NCI-H526 (cell line): ENCODE measurements at regions not wholly inside any gene's neighbourhood (a gene's known extent, or its start where the extent isn't known, plus 50 kb on each side); places are given as distances from the start of the nearest gene placed in this dataset.
"Not testable (repeated sequence)": the region's sequence is repeated elsewhere in the genome, so short reads cannot be mapped to it uniquely, and the experiment has no call there.

Experiments used
- DNase-seq, 2 experiments: peaks; one replicate each; lab custom pipeline; 2025; lab: John Stamatoyannopoulos, UW

GRCh38 chr7:152594801-152595200, 81.1 kb downstream of the XRCC2 start:
- DNase-seq: no peak

- DNase-seq: no peak
Measured at GRCh38 chr7:152591976-152592375, 84.0 kb downstream of the XRCC2 start.

GRCh38 chr7:152590481-152590880, 85.5 kb downstream of the XRCC2 start:
- no peak for DNase-seq

GRCh38 chr7:152589821-152590220, 86.1 kb downstream of the XRCC2 start:
- not testable (repeated sequence) for DNase-seq

- DNase-seq: no peak
Measured at GRCh38 chr7:152588350-152588749, 87.6 kb downstream of the XRCC2 start.

- no peak for DNase-seq
Measured at GRCh38 chr7:152587366-152587765, 88.6 kb downstream of the XRCC2 start.

- no peak for DNase-seq
Measured at GRCh38 chr7:152583006-152583405, 92.9 kb downstream of the XRCC2 start.

- DNase-seq: no peak
Measured at GRCh38 chr7:152579070-152579469, 96.9 kb downstream of the XRCC2 start.

GRCh38 chr7:152577339-152577738, 98.6 kb downstream of the XRCC2 start:
- DNase-seq: no peak

- no peak for DNase-seq
Measured at GRCh38 chr7:152574892-152575548, 100.9 kb downstream of the XRCC2 start.

GRCh38 chr7:152573186-152573585, 102.8 kb downstream of the XRCC2 start:
- not testable (repeated sequence) for DNase-seq

GRCh38 chr7:152572101-152572500, 103.8 kb downstream of the XRCC2 start:
- DNase-seq: no peak

GRCh38 chr7:152571068-152571467, 104.9 kb downstream of the XRCC2 start:
- DNase-seq: peak; percentile 41 to 86

- no peak for DNase-seq
Measured at GRCh38 chr7:152568972-152569371, 107.0 kb downstream of the XRCC2 start.

- no peak for DNase-seq
Measured at GRCh38 chr7:152565731-152566130, 110.2 kb downstream of the XRCC2 start.

- no peak for DNase-seq
Measured at GRCh38 chr7:152564656-152565250, 111.2 kb downstream of the XRCC2 start.

- DNase-seq: no peak
Measured at GRCh38 chr7:152556013-152556755, 119.8 kb downstream of the XRCC2 start.

GRCh38 chr7:152553671-152554317, 118.0 kb upstream of the KMT2C start:
- DNase-seq: no peak

GRCh38 chr7:152551304-152552036, 115.7 kb upstream of the KMT2C start:
- no peak for DNase-seq

GRCh38 chr7:152544971-152545619, 109.3 kb upstream of the KMT2C start:
- DNase-seq: no peak

- DNase-seq: no peak
Measured at GRCh38 chr7:152544481-152544927, 108.7 kb upstream of the KMT2C start.
